ENCODE measurements at regions not wholly inside any gene's neighbourhood (a gene's known extent, or its start where the extent isn't known, plus 50 kb on each side); places are given as distances from the start of the nearest gene placed in this dataset.

- intact Hi-C loops (cut with micrococcal nuclease) = no loop called here
- POLR2A ChIA-PET = no interaction called here
- H3K4me1 ChIP-seq (ENCODE audit: control insufficient read depth, extremely low read depth, insufficient read depth, low read length) = peaks cover 3% of the 10 kb centered on the region
- H2AFZ ChIP-seq (ENCODE audit: low read depth, low read length) = no peak overlapping the region
- no peak overlapping the region for H3K27ac ChIP-seq (ENCODE audit: insufficient read depth, low read depth, low read length)
- no peak overlapping the region for H3K4me2 ChIP-seq (ENCODE audit: insufficient read depth, low read length)
- DNase-seq (ENCODE audit: low read depth, low spot score) = no peak
- dilution Hi-C loops (cut with MboI; ENCODE audit: extremely low pct_ligation_motif_present, low sequenced_read_pairs) = no loop called here
- no peak overlapping the region for H3K4me3 ChIP-seq (replicated peaks in 1 of 3; ENCODE audit: insufficient read depth in 1 of 3, low read depth in 1 of 3, low read length in 3 of 3)
- CTCF ChIA-PET = interaction anchor here (0.5 kb wide), 1 partner anchor 188 kb away, joined by 3 read pairs; no protein-coding TSS in a partner anchor
- no peak for FAIRE-seq
- no peaks in the 10 kb centered on the region for H3K36me3 ChIP-seq (ENCODE audit: control insufficient read depth in 2 of 2, extremely low read depth in 1 of 2, insufficient read depth in 2 of 2, low read length in 2 of 2)
- H3K9me3 ChIP-seq (replicated peaks; ENCODE audit: control insufficient read depth, insufficient read depth, low read length) = no peaks in the 10 kb centered on the region
- no TSS peak for BruUV-seq (replicated peaks)
- no peaks in the 10 kb centered on the region for H4K20me1 ChIP-seq (replicated peaks; ENCODE audit: control insufficient read depth, extremely low read depth, insufficient read depth, low read length)
- no peak overlapping the region for H3K9ac ChIP-seq (replicated peaks; ENCODE audit: extremely low read depth, insufficient read depth, low read length)
- H3K27me3 ChIP-seq (ENCODE audit: control insufficient read depth in 2 of 2, insufficient read depth in 2 of 2, low read length in 2 of 2) = peaks cover 15 to 59% of the 10 kb centered on the region in 2 experiments
- no peaks in the 10 kb centered on the region for H3K79me2 ChIP-seq (ENCODE audit: control insufficient read depth, insufficient read depth, low read length)
- no peak for TF ChIP-seq GATA2 (IDR thresholded peaks at IDR 0.05; ENCODE audit: insufficient read depth, insufficient read length, low read depth, low read length)
- no peak for TF ChIP-seq FOS (IDR thresholded peaks at IDR 0.05; ENCODE audit: borderline replicate concordance, insufficient read depth, low read length)
- no peak for TF ChIP-seq JUN (IDR thresholded peaks at IDR 0.05; ENCODE audit: borderline replicate concordance, insufficient read depth, insufficient read length, low read depth)
- TF ChIP-seq MYC (IDR thresholded peaks at IDR 0.05; ENCODE audit: low read depth, low read length) = no peak
- no peak for TF ChIP-seq CTCF (IDR thresholded peaks at IDR 0.05; ENCODE audit: extremely low read depth in 1 of 2, insufficient read depth in 1 of 2, low read depth in 1 of 2, low read length in 2 of 2)
- no peak for TF ChIP-seq POLR2AphosphoS5 (IDR thresholded peaks at IDR 0.05; ENCODE audit: insufficient read depth, low read depth, low read length)
- no peak for TF ChIP-seq MAX (IDR thresholded peaks at IDR 0.05; ENCODE audit: insufficient read depth, insufficient read length)
- no peak for TF ChIP-seq POLR2A (IDR thresholded peaks at IDR 0.05; ENCODE audit: low read depth, low read length)
- no peak for TF ChIP-seq EZH2 (IDR thresholded peaks at IDR 0.05; ENCODE audit: borderline replicate concordance, low read depth, low read length, severe bottlenecking)
- H3K9me1 ChIP-seq (replicated peaks; ENCODE audit: control insufficient read depth, extremely low read depth, insufficient read depth, low read length) = peaks cover 3% of the 10 kb centered on the region
Measured at GRCh38 chr15:38192496-38192895, 60.1 kb upstream of the SPRED1 start.

All from endothelial cell of umbilical vein (primary cell).